ENCODE measurements at regions not wholly inside any gene's neighbourhood (a gene's known extent, or its start where the extent isn't known, plus 50 kb on each side); places are given as distances from the start of the nearest gene placed in this dataset.

- TF ChIP-seq CHD7 (IDR thresholded peaks at IDR 0.05; ENCODE audit: insufficient replicate concordance, low read length) (peak; percentile 61), ASH2L (IDR thresholded peaks at IDR 0.05; ENCODE audit: low read length) (no peak), NANOG (IDR thresholded peaks at IDR 0.05; ENCODE audit: insufficient read depth, low read depth, low read length, poor library complexity, severe bottlenecking) (peak; percentile 34), CEBPB (IDR thresholded peaks at IDR 0.05; ENCODE audit: low read depth, low read length) (peak; percentile 95), SP1 (IDR thresholded peaks at IDR 0.05; ENCODE audit: low read depth, low read length) (peak; percentile 84), KDM4A (IDR thresholded peaks at IDR 0.05; ENCODE audit: low read depth, low read length, severe bottlenecking) (no peak), SAP30 (IDR thresholded peaks at IDR 0.05; ENCODE audit: insufficient read depth, insufficient replicate concordance, low read length) (no peak), BACH1 (IDR thresholded peaks at IDR 0.05; ENCODE audit: low read length) (no peak), SP4 (IDR thresholded peaks at IDR 0.05; ENCODE audit: low read length) (no peak), TAF1 (IDR thresholded peaks at IDR 0.05; ENCODE audit: low read depth, low read length) (peak; percentile 49; the same call in 1 of the 2 replicates), E2F6 (IDR thresholded peaks at IDR 0.05) (no peak), TCF12 (IDR thresholded peaks at IDR 0.05; ENCODE audit: low read depth, low read length) (0 out of 2 replicates have a peak, but pooled peaks have one; percentile 70), CHD2 (IDR thresholded peaks at IDR 0.05; ENCODE audit: low read length) (peak; percentile 62; the same call in 1 of the 2 replicates)
These were observed 298.8 kb upstream of the FANCL start (continued) for GRCh38 chr2:58539973-58540372.
